ENCODE measurements at regions not wholly inside any gene's neighbourhood (a gene's known extent, or its start where the extent isn't known, plus 50 kb on each side); places are given as distances from the start of the nearest gene placed in this dataset.
A peak's percentile ranks its signal among the peaks of the same experiment; 100 is the strongest.

GRCh38 chr1:79648126-79648525, 641.6 kb upstream of the ADGRL4 start:
- H3K18ac ChIP-seq (ENCODE audit: extremely low read depth, low read length), result no peak overlapping the region
- no peak overlapping the region for H3K4me2 ChIP-seq (ENCODE audit: insufficient read depth in 1 of 2, low read depth in 2 of 2, low read length in 2 of 2)
- H2BK15ac ChIP-seq (ENCODE audit: low read length), result no peak overlapping the region
- H4K8ac ChIP-seq (ENCODE audit: extremely low read depth, insufficient read depth, low read length), result no peak overlapping the region
- ChIA-PET POLR2A (ENCODE audit: partially characterized antibody) (no interaction called here), CTCF (ENCODE audit: partially characterized antibody) (no interaction called here)
- H2AK5ac ChIP-seq (ENCODE audit: low read depth, low read length), result no peak overlapping the region
- H4K5ac ChIP-seq (ENCODE audit: insufficient read length, low read depth, low read length), result no peak overlapping the region
- no peak overlapping the region for H3K14ac ChIP-seq (ENCODE audit: insufficient read length)
- WGBS, 2 experiments (ENCODE audit: extremely low coverage in 1 of 2, insufficient coverage in 1 of 2, insufficient read length in 1 of 2, insufficient replicate concordance in 2 of 2, low coverage in 1 of 2, low lambda C conversion rate in 2 of 2, missing lambda C conversion rate in 1 of 2), result 89% methylated on average over 1 of the region's 1 CpG; no CpG with 5 or more reads in 1 of the 2 experiments
- H3K23me2 ChIP-seq (ENCODE audit: low read depth, low read length), result no peaks in the 10 kb centered on the region
- no peak for DNase-seq (ENCODE audit: low read depth in 1 of 2, low spot score in 2 of 2)
- no peak overlapping the region for H3K27ac ChIP-seq (ENCODE audit: low read depth, low read length)
- no peak overlapping the region for H3K4ac ChIP-seq (replicated peaks; ENCODE audit: insufficient read length, low read depth, low read length)
- peaks cover 0 to 2% (median under 1%) of the 10 kb centered on the region in 4 experiments; a peak in 2 of 7 replicates for H3K4me1 ChIP-seq (replicated peaks in 1 of 4; ENCODE audit: control insufficient read depth in 3 of 4, insufficient read depth in 4 of 4, low read length in 3 of 4)
- H2BK20ac ChIP-seq (ENCODE audit: low read length), result no peak overlapping the region
- no peaks in the 10 kb centered on the region for H3K9me3 ChIP-seq (ENCODE audit: insufficient read depth in 2 of 2, low read depth in 1 of 2, low read length in 1 of 2)
- no peak overlapping the region for H2AFZ ChIP-seq (ENCODE audit: low read length)
- no peak overlapping the region for H2BK5ac ChIP-seq (ENCODE audit: low read depth, low read length)
- no peaks in the 10 kb centered on the region for H3K36me3 ChIP-seq (ENCODE audit: control insufficient read depth in 2 of 4, insufficient read depth in 4 of 4, low read length in 3 of 4)
- no peaks in the 10 kb centered on the region for H4K20me1 ChIP-seq (replicated peaks in 1 of 2; ENCODE audit: control insufficient read depth in 1 of 2, insufficient read depth in 2 of 2, low read length in 2 of 2)
- no peak overlapping the region for H3K4me3 ChIP-seq (ENCODE audit: extremely low read depth in 1 of 4, insufficient read depth in 2 of 4, low read depth in 3 of 4, low read length in 4 of 4)
- H3K56ac ChIP-seq (replicated peaks; ENCODE audit: insufficient read length, low read depth, low read length), result no peak overlapping the region
- FAIRE-seq, result no peak
- H3K79me1 ChIP-seq (ENCODE audit: low read depth, low read length), result no peaks in the 10 kb centered on the region
- no peak overlapping the region for H4K91ac ChIP-seq (replicated peaks; ENCODE audit: insufficient read length, low read length)
- no peak overlapping the region for H2BK12ac ChIP-seq (ENCODE audit: low read depth, low read length)
- H3K27me3 ChIP-seq (replicated peaks in 1 of 4; ENCODE audit: control insufficient read depth in 3 of 4, extremely low read depth in 1 of 4, insufficient read depth in 3 of 4, low read length in 3 of 4), result no peaks in the 10 kb centered on the region
- no peak overlapping the region for H3K9ac ChIP-seq (replicated peaks in 1 of 4; ENCODE audit: extremely low read depth in 1 of 4, low read depth in 3 of 4, low read length in 3 of 4)
- H3K79me2 ChIP-seq (ENCODE audit: control insufficient read depth in 1 of 2, insufficient read depth in 2 of 2, low read length in 2 of 2), result no peaks in the 10 kb centered on the region
- TF ChIP-seq HDAC2 (IDR thresholded peaks at IDR 0.05; ENCODE audit: borderline replicate concordance in 1 of 2, low read depth in 2 of 2, low read length in 2 of 2) (no peak), RNF2 (IDR thresholded peaks at IDR 0.05; ENCODE audit: borderline replicate concordance, low read depth, low read length, missing control alignments, poor library complexity, severe bottlenecking) (no peak), MAFK (IDR thresholded peaks at IDR 0.05; ENCODE audit: low read depth, low read length) (peak; percentile 67; the same call in 1 of the 2 replicates), SUZ12 (IDR thresholded peaks at IDR 0.05; ENCODE audit: low read length) (no peak), JUN (IDR thresholded peaks at IDR 0.05; ENCODE audit: low read depth, low read length) (no peak), CTBP2 (IDR thresholded peaks at IDR 0.05; ENCODE audit: borderline replicate concordance, insufficient read depth, insufficient read length, low read length) (no peak)
- no peak overlapping the region for H2BK120ac ChIP-seq (replicated peaks; ENCODE audit: low read depth, low read length)
- no peak overlapping the region for H3K23ac ChIP-seq (ENCODE audit: insufficient read length)

All from H1 (cell line).